ENCODE measurements at regions not wholly inside any gene's neighbourhood (a gene's known extent, or its start where the extent isn't known, plus 50 kb on each side); places are given as distances from the start of the nearest gene placed in this dataset.

DNA sequence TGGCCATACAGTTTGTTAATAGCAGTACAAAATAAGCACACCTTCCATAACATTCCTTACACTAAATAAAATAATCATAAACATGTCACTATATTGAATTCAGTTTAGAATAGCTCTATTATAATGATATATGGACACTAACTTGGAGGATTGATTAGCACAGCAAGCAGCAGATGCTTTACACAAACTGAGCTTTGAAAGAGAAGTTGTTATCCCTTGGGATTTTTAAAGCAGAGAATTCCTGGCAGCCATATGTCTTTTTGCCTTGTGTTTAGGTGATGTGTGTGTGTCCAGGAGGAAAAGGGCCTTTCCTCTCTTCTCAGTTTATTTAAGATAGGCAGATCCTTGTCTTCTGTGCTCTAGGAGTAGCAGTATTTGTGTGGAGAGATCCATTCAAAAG, 232.2 kb upstream of the GRIN3A start:
- Histone ChIP-seq H3K9me3 (no peaks in the 10 kb centered on the region), H3K36me3 (no peaks in the 10 kb centered on the region), H3K4me1 (no peaks in the 10 kb centered on the region), H3K27ac (no peak overlapping the region), H3K27me3 (no peaks in the 10 kb centered on the region), H3K4me3 (no peak overlapping the region)
- intact Hi-C loops (cut with DNase I; ENCODE audit: low total_unique reads): no loop called here
- TF ChIP-seq, protein P1, sequence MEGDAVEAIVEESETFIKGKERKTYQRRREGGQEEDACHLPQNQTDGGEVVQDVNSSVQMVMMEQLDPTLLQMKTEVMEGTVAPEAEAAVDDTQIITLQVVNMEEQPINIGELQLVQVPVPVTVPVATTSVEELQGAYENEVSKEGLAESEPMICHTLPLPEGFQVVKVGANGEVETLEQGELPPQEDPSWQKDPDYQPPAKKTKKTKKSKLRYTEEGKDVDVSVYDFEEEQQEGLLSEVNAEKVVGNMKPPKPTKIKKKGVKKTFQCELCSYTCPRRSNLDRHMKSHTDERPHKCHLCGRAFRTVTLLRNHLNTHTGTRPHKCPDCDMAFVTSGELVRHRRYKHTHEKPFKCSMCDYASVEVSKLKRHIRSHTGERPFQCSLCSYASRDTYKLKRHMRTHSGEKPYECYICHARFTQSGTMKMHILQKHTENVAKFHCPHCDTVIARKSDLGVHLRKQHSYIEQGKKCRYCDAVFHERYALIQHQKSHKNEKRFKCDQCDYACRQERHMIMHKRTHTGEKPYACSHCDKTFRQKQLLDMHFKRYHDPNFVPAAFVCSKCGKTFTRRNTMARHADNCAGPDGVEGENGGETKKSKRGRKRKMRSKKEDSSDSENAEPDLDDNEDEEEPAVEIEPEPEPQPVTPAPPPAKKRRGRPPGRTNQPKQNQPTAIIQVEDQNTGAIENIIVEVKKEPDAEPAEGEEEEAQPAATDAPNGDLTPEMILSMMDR (IDR thresholded peaks at IDR 0.05): no peak
- DNase-seq: no peak

DNA sequence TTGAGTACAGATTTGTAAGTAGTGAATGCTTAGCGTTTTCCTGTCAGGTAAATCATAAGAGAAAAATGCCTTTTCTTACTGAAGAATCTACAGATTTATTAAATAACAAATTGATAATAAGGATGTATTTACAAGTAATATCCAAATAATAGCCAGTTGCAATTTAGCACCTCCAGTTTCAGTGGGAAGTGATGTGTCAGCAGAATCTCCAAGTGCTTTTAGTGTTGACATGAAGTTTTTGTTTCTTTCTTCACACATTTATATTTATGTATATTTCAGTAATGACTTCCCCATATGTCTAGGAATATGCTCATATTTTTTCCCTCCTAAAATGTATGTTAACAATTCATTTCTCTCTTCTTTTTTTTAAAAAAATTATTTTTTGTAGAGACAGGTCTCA, 229.9 kb upstream of the GRIN3A start:
- DNase-seq: no peak
- no peaks in the 10 kb centered on the region for H3K9me3 ChIP-seq
- H3K4me3 ChIP-seq: no peak overlapping the region
- H3K4me1 ChIP-seq: no peaks in the 10 kb centered on the region
- no peaks in the 10 kb centered on the region for H3K36me3 ChIP-seq
- TF ChIP-seq, protein P1 (IDR thresholded peaks at IDR 0.05): no peak
- intact Hi-C loops (cut with DNase I; ENCODE audit: low total_unique reads): no loop called here
- H3K27ac ChIP-seq: no peak overlapping the region
- H3K27me3 ChIP-seq: no peaks in the 10 kb centered on the region

DNA sequence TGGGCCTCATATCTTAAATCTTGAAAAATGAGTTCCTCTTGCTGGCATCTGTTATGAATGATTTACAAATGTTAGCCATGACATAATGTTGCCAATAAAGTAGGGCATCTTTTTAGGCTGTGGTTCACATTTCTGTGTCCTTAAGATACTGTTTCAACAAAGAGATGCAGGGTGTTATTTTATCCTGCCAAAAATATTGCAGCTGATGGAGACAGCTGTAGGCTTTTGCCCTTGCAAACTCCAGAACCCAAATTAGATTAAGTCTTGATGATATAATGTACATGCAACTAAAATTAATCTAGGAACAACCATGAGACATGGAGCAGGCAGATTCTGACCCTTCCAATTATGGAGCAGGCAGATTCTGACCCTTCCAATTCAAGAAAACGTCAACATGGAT, 228.2 kb upstream of the GRIN3A start:
- TF ChIP-seq, protein P1 (IDR thresholded peaks at IDR 0.05): no peak
- Histone ChIP-seq H3K27me3 (no peaks in the 10 kb centered on the region), H3K4me3 (no peak overlapping the region), H3K36me3 (no peaks in the 10 kb centered on the region), H3K4me1 (no peaks in the 10 kb centered on the region), H3K9me3 (no peaks in the 10 kb centered on the region), H3K27ac (no peak overlapping the region)
- DNase-seq: no peak
- intact Hi-C loops (cut with DNase I; ENCODE audit: low total_unique reads): no loop called here

DNA sequence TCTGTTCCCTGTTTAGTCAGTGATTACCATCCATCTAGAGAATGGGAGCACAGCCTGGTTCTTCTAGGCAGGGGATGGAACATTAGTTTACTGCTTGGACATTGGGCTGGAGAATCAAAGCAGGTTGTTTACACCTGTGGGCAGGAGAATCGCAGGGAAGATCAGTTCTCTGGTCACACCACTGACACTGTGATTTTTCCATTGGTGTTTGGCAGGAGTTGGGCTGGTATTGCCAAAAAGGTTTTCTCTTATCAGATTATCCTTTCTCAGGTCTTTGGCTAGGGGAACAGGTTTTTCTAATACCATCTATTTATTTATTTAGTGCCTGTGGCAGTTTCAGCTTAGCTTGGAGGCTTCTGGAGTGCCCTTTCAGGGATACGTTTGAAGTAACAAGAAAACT, 219.3 kb upstream of the GRIN3A start:
- no peaks in the 10 kb centered on the region for H3K4me1 ChIP-seq
- no peak for DNase-seq
- TF ChIP-seq, protein P1 (IDR thresholded peaks at IDR 0.05): no peak
- no peak overlapping the region for H3K27ac ChIP-seq
- H3K9me3 ChIP-seq: no peaks in the 10 kb centered on the region
- H3K4me3 ChIP-seq: no peak overlapping the region
- H3K36me3 ChIP-seq: no peaks in the 10 kb centered on the region
- no peaks in the 10 kb centered on the region for H3K27me3 ChIP-seq
- intact Hi-C loops (cut with DNase I; ENCODE audit: low total_unique reads): no loop called here

DNA sequence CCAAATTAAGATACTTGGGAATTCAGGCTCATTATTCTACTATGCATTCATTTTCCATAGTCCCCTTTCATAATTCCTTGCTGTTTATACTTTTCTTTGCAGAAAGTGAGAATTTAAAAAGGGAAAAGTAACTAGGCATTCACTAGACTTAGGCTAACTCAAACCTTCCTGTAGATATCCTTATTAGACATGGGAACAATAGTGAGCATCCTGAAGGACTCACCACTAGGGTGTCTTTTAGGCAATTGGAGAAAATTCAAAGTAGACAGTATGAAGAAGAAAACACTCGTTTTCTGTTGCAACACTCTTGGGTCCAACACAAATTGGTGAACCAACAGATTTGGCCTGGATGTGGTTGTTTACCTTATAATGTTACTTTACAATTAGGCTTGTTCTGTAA, 213.2 kb upstream of the GRIN3A start:
- intact Hi-C loops (cut with DNase I; ENCODE audit: low total_unique reads): no loop called here

DNA sequence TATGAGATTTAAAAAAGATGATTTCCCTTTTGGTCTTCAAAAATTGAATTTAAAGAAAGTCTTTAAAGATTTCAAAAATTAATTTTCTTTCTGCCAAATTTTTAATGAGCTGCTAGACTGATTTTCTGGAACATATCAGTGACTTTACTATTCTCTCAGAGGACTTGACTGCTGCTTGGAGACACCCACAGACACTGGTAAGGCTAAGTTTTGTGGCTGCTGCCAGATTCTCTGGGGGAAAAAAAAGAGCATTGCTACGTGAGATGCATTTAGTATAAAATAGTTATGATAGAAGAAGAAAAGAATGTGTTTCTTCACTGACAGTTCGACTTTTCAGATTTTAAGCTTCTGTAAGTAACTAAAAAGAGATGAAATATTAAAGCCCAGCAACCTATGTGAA, 193.3 kb upstream of the GRIN3A start:
- no peaks in the 10 kb centered on the region for H3K36me3 ChIP-seq
- H3K9me3 ChIP-seq: no peaks in the 10 kb centered on the region
- no peak for DNase-seq
- no peaks in the 10 kb centered on the region for H3K27me3 ChIP-seq
- no peaks in the 10 kb centered on the region for H3K4me1 ChIP-seq
- no peak overlapping the region for H3K27ac ChIP-seq
- intact Hi-C loops (cut with DNase I; ENCODE audit: low total_unique reads): no loop called here
- TF ChIP-seq, protein P1 (IDR thresholded peaks at IDR 0.05): no peak
- H3K4me3 ChIP-seq: no peak overlapping the region

More for the DNA sequence above, 213.2 kb upstream of the GRIN3A start:
- H3K4me1 ChIP-seq: no peaks in the 10 kb centered on the region
- no peak overlapping the region for H3K4me3 ChIP-seq
- H3K27ac ChIP-seq: no peak overlapping the region
- H3K27me3 ChIP-seq: no peaks in the 10 kb centered on the region
- H3K9me3 ChIP-seq: no peaks in the 10 kb centered on the region
- no peaks in the 10 kb centered on the region for H3K36me3 ChIP-seq
- no peak for DNase-seq
- TF ChIP-seq, protein P1 (IDR thresholded peaks at IDR 0.05): no peak

Measured in tibial artery (tissue), 4 donors.